A549 (cell line): ENCODE measurements at regions not wholly inside any gene's neighbourhood (a gene's known extent, or its start where the extent isn't known, plus 50 kb on each side); places are given as distances from the start of the nearest gene placed in this dataset.

ENCODE experiments used
- ATAC-seq, 2 experiments: fragments of 200-7000 bp in 1 of 2; fragments of >200 bp in 1 of 2; cut with Nextera tagmentation in 1 of 2; cut with Tn5 transposase in 1 of 2; 3 replicates each; pipeline versions ENCODE4 v1.8.0 to v1.9.1; 2018 to 2020; ENCODE audit warnings: mild to moderate bottlenecking in 1 of 2, moderate library complexity in 1 of 2
- CTCF ChIA-PET: fragments of 300-600 bp; sonication (Branson Sonifier 250); formaldehyde crosslinking; extraction: SDS; loops from one replicate; lab custom pipeline; 2021; ENCODE audit warnings: antibody characterized with exemption, inconsistent platforms; lab: Yijun Ruan, JAX
- POLR2A ChIA-PET: fragments of 350-600 bp; formaldehyde crosslinking; extraction: SDS; loops from one replicate; lab custom pipeline; 2021; ENCODE audit warnings: antibody characterized with exemption, inconsistent platforms; lab: Yijun Ruan, JAX
- DNase-seq, 2 experiments: peaks; one replicate each; pipeline versions ENCODE4 v3.0.0 to v3.0.0-alpha.2; 2011 to 2016; ENCODE audit warnings: low read depth in 1 of 2, low spot score in 1 of 2
- FAIRE-seq: peaks from 2 replicates; lab custom pipeline; 2011; peaks lifted over from hg19 to GRCh38; lab: Jason Lieb, UNC
- H3K27ac ChIP-seq, 2 experiments: fragments of >200 bp; sonication (Bioruptor Twin); formaldehyde crosslinking; 3 replicates each; pipeline ENCODE4 v1.5.1; 2016 to 2017
- H3K4me1 ChIP-seq: fragments of >200 bp; sonication (Bioruptor Twin); formaldehyde crosslinking; 3 replicates; pipeline ENCODE4 v1.6.1; 2016
- H3K4me2 ChIP-seq: fragments of >200 bp; sonication (Bioruptor Twin); formaldehyde crosslinking; 3 replicates; pipeline ENCODE4 v1.6.1; 2016
- H3K4me3 ChIP-seq: fragments of >200 bp; sonication (Bioruptor Twin); formaldehyde crosslinking; 3 replicates; pipeline ENCODE4 v1.5.1; 2016
- H3K9me3 ChIP-seq: fragments of >200 bp; sonication (Bioruptor Twin); formaldehyde crosslinking; 3 replicates; pipeline ENCODE4 v1.6.1; 2016
- CBX2 ChIP-seq: fragments of 200-600 bp; sonication (generic); IDR thresholded peaks from 2 replicates; pipeline ENCODE4 v1.6.1; 2016; ENCODE audit warnings: low read depth, mild to moderate bottlenecking, borderline replicate concordance
- CEBPB ChIP-seq, 2 experiments: fragments of >200 bp in 1 of 2; sonication (Bioruptor Twin) in 1 of 2; formaldehyde crosslinking in 1 of 2; IDR thresholded peaks; 2 replicates each; pipeline ENCODE4 v1.6.1; 2012 to 2016
- CHD2 ChIP-seq: fragments of 150-350 bp; IDR thresholded peaks from 2 replicates; pipeline ENCODE4 v1.6.1; 2014; ENCODE audit warnings: low read length; ENCODE audit not compliant: partially characterized antibody
- EHMT2 ChIP-seq: fragments of 200-600 bp; sonication (generic); IDR thresholded peaks from 2 replicates; pipeline ENCODE4 v1.6.1; 2016; ENCODE audit warnings: antibody characterized with exemption, low read depth, mild to moderate bottlenecking, moderate library complexity
- EP300 ChIP-seq, 2 experiments: fragments of >200 bp; sonication (Bioruptor Twin); formaldehyde crosslinking; IDR thresholded peaks; 2 replicates in 1 of 2; 3 replicates in 1 of 2; pipeline ENCODE4 v1.6.1; 2016 to 2017
- ESRRA ChIP-seq: fragments of 150-350 bp; IDR thresholded peaks from 2 replicates; pipeline ENCODE4 v1.6.1; 2014; ENCODE audit warnings: mild to moderate bottlenecking, low read length, borderline replicate concordance
- HEYL ChIP-seq: fragments of 250-450 bp; sonication (Bioruptor Pico); IDR thresholded peaks from 2 replicates; pipeline ENCODE4 v1.8.0; 2021; ENCODE audit warnings: mild to moderate bottlenecking, moderate library complexity
- HOXB5 ChIP-seq: fragments of 250-450 bp; sonication (Bioruptor Pico); IDR thresholded peaks from 2 replicates; pipeline ENCODE4 v1.5.0; 2020; ENCODE audit warnings: mild to moderate bottlenecking, moderate library complexity
- JUN ChIP-seq, 2 experiments: fragments of >200 bp; sonication (Bioruptor Twin); formaldehyde crosslinking; IDR thresholded peaks; 2 replicates in 1 of 2; 3 replicates in 1 of 2; pipeline ENCODE4 v1.6.1; 2016 to 2017
- KDM1A ChIP-seq: fragments of 200-600 bp; sonication (generic); IDR thresholded peaks from 2 replicates; pipeline ENCODE4 v1.6.1; 2016; ENCODE audit warnings: low read depth, mild to moderate bottlenecking
- MAFK ChIP-seq: fragments of 450-650 bp; IDR thresholded peaks from 2 replicates; pipeline ENCODE4 v1.6.1; 2014; ENCODE audit not compliant: partially characterized antibody
- MYC ChIP-seq: IDR thresholded peaks from 2 replicates; pipeline ENCODE4 v1.6.1; 2012; ENCODE audit warnings: mild to moderate bottlenecking, inconsistent platforms, low read length, improper control_type of control experiment, borderline replicate concordance
- NPAS2 ChIP-seq: fragments of 250-450 bp; sonication (Bioruptor Pico); IDR thresholded peaks from 2 replicates; pipeline ENCODE4 v1.8.0; 2022; ENCODE audit warnings: mild to moderate bottlenecking, moderate library complexity, borderline replicate concordance
- POLR2A ChIP-seq: IDR thresholded peaks from 2 replicates; pipeline ENCODE4 v1.6.1; 2012; ENCODE audit warnings: mild to moderate bottlenecking, low read length
- RARB ChIP-seq: fragments of 250-450 bp; sonication (Bioruptor Pico); IDR thresholded peaks from 2 replicates; pipeline ENCODE4 v1.8.0; 2021; ENCODE audit warnings: mild to moderate bottlenecking, moderate library complexity
- SMC3 ChIP-seq: fragments of >200 bp; sonication (Bioruptor Twin); formaldehyde crosslinking; IDR thresholded peaks from 3 replicates; pipeline ENCODE4 v1.6.1; 2018; ENCODE audit warnings: inconsistent platforms
- TFCP2L1 ChIP-seq: fragments of 250-450 bp; sonication (Bioruptor Pico); IDR thresholded peaks from 2 replicates; pipeline ENCODE4 v1.5.0; 2021; ENCODE audit warnings: mild to moderate bottlenecking
- ZC3H11A ChIP-seq: fragments of 450-650 bp; IDR thresholded peaks from 2 replicates; pipeline ENCODE4 v1.6.1; 2014; ENCODE audit warnings: antibody characterized with exemption, mild to moderate bottlenecking
- ZFP36 ChIP-seq: fragments of 450-650 bp; IDR thresholded peaks from 2 replicates; pipeline ENCODE4 v1.6.1; 2014; ENCODE audit warnings: borderline replicate concordance; ENCODE audit not compliant: partially characterized antibody
- ZSCAN20 ChIP-seq: fragments of 250-450 bp; sonication (Bioruptor Pico); IDR thresholded peaks from 2 replicates; pipeline ENCODE4 v1.8.0; 2022; ENCODE audit warnings: mild to moderate bottlenecking, moderate library complexity
- WGBS: methylation state at CpG from one replicate; pipeline ENCODE4 v1.1.6; 2017; ENCODE audit errors: missing lambda C conversion rate; 5-methylcytosine and 5-hydroxymethylcytosine counted together
- TF ChIP-seq, protein P1 (sequence below): fragments of >200 bp; sonication (Bioruptor Twin); formaldehyde crosslinking; IDR thresholded peaks from 3 replicates; pipeline ENCODE4 v1.5.1; 2016
- TF ChIP-seq, protein P2 (sequence below): fragments of 250-450 bp; sonication (Bioruptor Pico); IDR thresholded peaks from 2 replicates; pipeline ENCODE4 v1.5.0; 2020; ENCODE audit warnings: low read depth, mild to moderate bottlenecking, moderate library complexity
- TF ChIP-seq, protein P3 (sequence below): fragments of >200 bp; sonication (Bioruptor Twin); formaldehyde crosslinking; IDR thresholded peaks from 3 replicates; pipeline ENCODE4 v1.6.1; 2016
- TF ChIP-seq, protein P4 (sequence below): fragments of >200 bp; sonication (Bioruptor Twin); formaldehyde crosslinking; IDR thresholded peaks from 2 replicates; pipeline ENCODE4 v1.6.1; 2016

DNA sequence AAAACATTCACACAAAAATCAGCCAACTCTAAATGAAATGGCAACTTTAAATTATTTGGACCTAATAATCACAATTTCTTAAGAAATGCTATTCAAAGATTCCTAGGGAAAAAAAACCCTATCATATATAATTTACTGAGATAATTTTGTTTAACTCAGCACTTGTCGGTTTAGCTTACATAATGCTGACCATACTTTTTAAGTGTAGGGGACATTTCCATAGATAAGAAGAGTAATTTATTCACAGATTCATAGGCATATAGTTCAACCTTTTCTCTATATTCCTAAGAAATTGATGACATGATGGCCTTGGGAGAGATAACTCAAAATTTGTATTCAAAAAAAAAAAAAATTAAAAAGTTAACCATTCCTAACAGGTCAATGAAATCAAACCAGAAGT, 260.8 kb upstream of the PGRMC2 start:
- no peak for DNase-seq
- Histone ChIP-seq H3K4me2 (no peak overlapping the region), H3K4me3 (no peak overlapping the region), H3K9me3 (peaks cover 11% of the 10 kb centered on the region), H3K4me1 (peaks cover 25% of the 10 kb centered on the region), H3K27ac (peak overlapping the region in 1 of 2 experiments; percentile 99; a peak in 4 of 6 replicates)
- ChIA-PET CTCF (interaction anchor here (1.1 kb wide), 1 partner anchor 357 kb away, joined by 7 read pairs; no protein-coding TSS in a partner anchor), POLR2A (no interaction called here)
- TF ChIP-seq ZSCAN20 (no peak), ZC3H11A (no peak), ZFP36 (no peak), MAFK (no peak), SMC3 (no peak), JUN (IDR thresholded peaks at IDR 0.05) (no peak), HOXB5 (CRISPR knock-in tag) (no peak), CEBPB (IDR thresholded peaks at IDR 0.05) (no peak), KDM1A (no peak)
- TF ChIP-seq, protein P1, sequence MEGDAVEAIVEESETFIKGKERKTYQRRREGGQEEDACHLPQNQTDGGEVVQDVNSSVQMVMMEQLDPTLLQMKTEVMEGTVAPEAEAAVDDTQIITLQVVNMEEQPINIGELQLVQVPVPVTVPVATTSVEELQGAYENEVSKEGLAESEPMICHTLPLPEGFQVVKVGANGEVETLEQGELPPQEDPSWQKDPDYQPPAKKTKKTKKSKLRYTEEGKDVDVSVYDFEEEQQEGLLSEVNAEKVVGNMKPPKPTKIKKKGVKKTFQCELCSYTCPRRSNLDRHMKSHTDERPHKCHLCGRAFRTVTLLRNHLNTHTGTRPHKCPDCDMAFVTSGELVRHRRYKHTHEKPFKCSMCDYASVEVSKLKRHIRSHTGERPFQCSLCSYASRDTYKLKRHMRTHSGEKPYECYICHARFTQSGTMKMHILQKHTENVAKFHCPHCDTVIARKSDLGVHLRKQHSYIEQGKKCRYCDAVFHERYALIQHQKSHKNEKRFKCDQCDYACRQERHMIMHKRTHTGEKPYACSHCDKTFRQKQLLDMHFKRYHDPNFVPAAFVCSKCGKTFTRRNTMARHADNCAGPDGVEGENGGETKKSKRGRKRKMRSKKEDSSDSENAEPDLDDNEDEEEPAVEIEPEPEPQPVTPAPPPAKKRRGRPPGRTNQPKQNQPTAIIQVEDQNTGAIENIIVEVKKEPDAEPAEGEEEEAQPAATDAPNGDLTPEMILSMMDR: no peak
- TF ChIP-seq, protein P2, sequence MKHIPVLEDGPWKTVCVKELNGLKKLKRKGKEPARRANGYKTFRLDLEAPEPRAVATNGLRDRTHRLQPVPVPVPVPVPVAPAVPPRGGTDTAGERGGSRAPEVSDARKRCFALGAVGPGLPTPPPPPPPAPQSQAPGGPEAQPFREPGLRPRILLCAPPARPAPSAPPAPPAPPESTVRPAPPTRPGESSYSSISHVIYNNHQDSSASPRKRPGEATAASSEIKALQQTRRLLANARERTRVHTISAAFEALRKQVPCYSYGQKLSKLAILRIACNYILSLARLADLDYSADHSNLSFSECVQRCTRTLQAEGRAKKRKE: no peak
- TF ChIP-seq, protein P3, sequence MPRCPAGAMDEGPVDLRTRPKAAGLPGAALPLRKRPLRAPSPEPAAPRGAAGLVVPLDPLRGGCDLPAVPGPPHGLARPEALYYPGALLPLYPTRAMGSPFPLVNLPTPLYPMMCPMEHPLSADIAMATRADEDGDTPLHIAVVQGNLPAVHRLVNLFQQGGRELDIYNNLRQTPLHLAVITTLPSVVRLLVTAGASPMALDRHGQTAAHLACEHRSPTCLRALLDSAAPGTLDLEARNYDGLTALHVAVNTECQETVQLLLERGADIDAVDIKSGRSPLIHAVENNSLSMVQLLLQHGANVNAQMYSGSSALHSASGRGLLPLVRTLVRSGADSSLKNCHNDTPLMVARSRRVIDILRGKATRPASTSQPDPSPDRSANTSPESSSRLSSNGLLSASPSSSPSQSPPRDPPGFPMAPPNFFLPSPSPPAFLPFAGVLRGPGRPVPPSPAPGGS: no peak
- no peak for FAIRE-seq
- ATAC-seq: no peak
- WGBS: 96% methylated on average over 1 of the region's 1 CpG

DNA sequence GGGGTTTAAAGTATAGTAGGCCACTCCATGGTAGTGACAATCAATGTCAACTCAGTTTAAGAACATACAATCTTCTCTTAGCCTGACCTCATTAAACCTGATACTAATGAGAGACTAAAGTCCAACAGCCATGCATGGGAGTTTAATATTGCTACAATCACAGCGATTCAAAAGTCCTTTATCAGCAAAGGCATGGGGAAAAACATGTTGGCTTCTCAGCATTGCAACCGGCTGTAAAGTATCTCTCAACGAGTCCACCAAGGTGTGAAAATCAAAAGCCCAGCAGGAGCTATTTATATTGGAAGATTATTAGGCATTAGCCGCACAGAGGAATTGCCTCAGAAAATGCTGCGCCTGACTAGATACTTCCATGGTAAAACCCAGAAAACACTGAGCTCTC, 256.7 kb upstream of the PGRMC2 start:
- CTCF ChIA-PET: interaction anchor here (1.4 kb wide), 2 partner anchors 15 to 90 kb away, joined by 4 read pairs; no protein-coding TSS in a partner anchor
- WGBS: 93% methylated on average over 5 of the region's 5 CpGs
- no peak overlapping the region for H3K4me3 ChIP-seq
- H3K9me3 ChIP-seq: no peaks in the 10 kb centered on the region
- H3K4me2 ChIP-seq: no peak overlapping the region
- H3K4me1 ChIP-seq: peaks cover 12% of the 10 kb centered on the region; the same call in 2 of the 3 replicates
- ATAC-seq (no peak), DNase-seq (no peak), FAIRE-seq (no peak)
- TF ChIP-seq RARB (no peak), CBX2 (no peak), TFCP2L1 (no peak), ESRRA (no peak), MYC (no peak), EHMT2 (no peak), EP300 (IDR thresholded peaks at IDR 0.05) (no peak), MAFK (no peak), NPAS2 (CRISPR knock-in tag) (no peak), HEYL (CRISPR knock-in tag) (no peak), CHD2 (no peak), POLR2A (no peak)
- TF ChIP-seq, protein P4, sequence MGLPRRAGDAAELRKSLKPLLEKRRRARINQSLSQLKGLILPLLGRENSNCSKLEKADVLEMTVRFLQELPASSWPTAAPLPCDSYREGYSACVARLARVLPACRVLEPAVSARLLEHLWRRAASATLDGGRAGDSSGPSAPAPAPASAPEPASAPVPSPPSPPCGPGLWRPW: no peak
- TF ChIP-seq, protein P1: no peak
- TF ChIP-seq, protein P3: no peak
- POLR2A ChIA-PET: no interaction called here
- H3K27ac ChIP-seq: peak overlapping the region; percentile 19 to 67; a peak in 3 of 6 replicates
